GM18909 (cell line): ENCODE measurements at regions not wholly inside any gene's neighbourhood (a gene's known extent, or its start where the extent isn't known, plus 50 kb on each side); places are given as distances from the start of the nearest gene placed in this dataset.
"Not testable (repeated sequence)": the region's sequence is repeated elsewhere in the genome, so short reads cannot be mapped to it uniquely, and the experiment has no call there.

Source experiments
- ATAC-seq: cut with Tn5 transposase; IDR thresholded peaks from one replicate; pipeline ENCODE4 v1.9.1; 2021; ENCODE audit warnings: mild to moderate bottlenecking; ENCODE audit not compliant: unreplicated experiment, poor library complexity

GRCh38 chr15:81908111-81908510, 137.7 kb downstream of the MEX3B start:
- ATAC-seq: no peak

GRCh38 chr15:81907521-81907920, 138.3 kb downstream of the MEX3B start:
- no peak for ATAC-seq

- ATAC-seq: no peak
Measured at GRCh38 chr15:81905889-81906288, 139.9 kb downstream of the MEX3B start.

GRCh38 chr15:81901319-81901718, 144.5 kb downstream of the MEX3B start:
- ATAC-seq: no peak

GRCh38 chr15:81899730-81900129, 146.1 kb downstream of the MEX3B start:
- ATAC-seq: no peak

- ATAC-seq: no peak
Measured at GRCh38 chr15:81899024-81899423, 146.8 kb downstream of the MEX3B start.

- no peak for ATAC-seq
Measured at GRCh38 chr15:81897057-81897677, 148.7 kb downstream of the MEX3B start.

- no peak for ATAC-seq
Measured at GRCh38 chr15:81896356-81896755, 149.5 kb downstream of the MEX3B start.

GRCh38 chr15:81895723-81896122, 150.1 kb downstream of the MEX3B start:
- no peak for ATAC-seq

- no peak for ATAC-seq
Measured at GRCh38 chr15:81894061-81894460, 151.8 kb downstream of the MEX3B start.

GRCh38 chr15:81893182-81893835, 152.5 kb downstream of the MEX3B start:
- no peak for ATAC-seq

- no peak for ATAC-seq
Measured at GRCh38 chr15:81890496-81890895, 155.3 kb downstream of the MEX3B start.

GRCh38 chr15:81889485-81889881, 156.3 kb downstream of the MEX3B start:
- no peak for ATAC-seq

GRCh38 chr15:81888748-81889484, 156.9 kb downstream of the MEX3B start:
- no peak for ATAC-seq

GRCh38 chr15:81887912-81888311, 157.9 kb downstream of the MEX3B start:
- no peak for ATAC-seq

- not testable (repeated sequence) for ATAC-seq
Measured at GRCh38 chr15:81887188-81887587, 158.6 kb downstream of the MEX3B start.

GRCh38 chr15:81886591-81886990, 159.2 kb downstream of the MEX3B start:
- ATAC-seq: no peak

GRCh38 chr15:81886080-81886479, 159.7 kb downstream of the MEX3B start:
- ATAC-seq: no peak

GRCh38 chr15:81885135-81885534, 160.7 kb downstream of the MEX3B start:
- ATAC-seq: no peak

- no peak for ATAC-seq
Measured at GRCh38 chr15:81882504-81882903, 163.3 kb downstream of the MEX3B start.

- no peak for ATAC-seq
Measured at GRCh38 chr15:81880833-81881232, 165.0 kb downstream of the MEX3B start.

GRCh38 chr15:81880314-81880713, 165.5 kb downstream of the MEX3B start:
- ATAC-seq: no peak
